H1 (cell line): ENCODE measurements at regions not wholly inside any gene's neighbourhood (a gene's known extent, or its start where the extent isn't known, plus 50 kb on each side); places are given as distances from the start of the nearest gene placed in this dataset.

ENCODE experiments used
- CTCF ChIA-PET: fragments of 300-600 bp; sonication (Branson Sonifier 250); formaldehyde crosslinking; loops from one replicate; lab custom pipeline; 2021; ENCODE audit not compliant: partially characterized antibody; lab: Charles Lee
- POLR2A ChIA-PET: fragments of 300-600 bp; sonication (Branson Sonifier 250); formaldehyde crosslinking; loops from one replicate; lab custom pipeline; 2021; ENCODE audit warnings: inconsistent platforms; ENCODE audit not compliant: partially characterized antibody; lab: Charles Lee
- DNase-seq, 2 experiments: peaks; one replicate each; pipeline versions ENCODE4 v3.0.0 to v3.0.0-alpha.2; 2010 to 2022; ENCODE audit warnings: low spot score in 2 of 2, low read depth in 1 of 2, mixed read lengths in 1 of 2
- FAIRE-seq: peaks from 2 replicates; lab custom pipeline; 2011; peaks lifted over from hg19 to GRCh38; lab: Jason Lieb, UNC
- H2AFZ ChIP-seq: 2 replicates; pipeline ENCODE4 v1.8.1; 2012; ENCODE audit warnings: low read length, inconsistent platforms
- H2AK5ac ChIP-seq: 2 replicates; pipeline ENCODE4 v1.6.1; 2013; ENCODE audit warnings: low read depth, low read length
- H2BK120ac ChIP-seq: replicated peaks from 2 replicates; pipeline ENCODE3; 2013; ENCODE audit warnings: low read depth, low read length, inconsistent platforms
- H2BK12ac ChIP-seq: 2 replicates; pipeline ENCODE4 v1.6.1; 2013; ENCODE audit warnings: low read depth, low read length
- H2BK15ac ChIP-seq: 2 replicates; pipeline ENCODE4 v1.6.1; 2013; ENCODE audit warnings: low read length
- H2BK20ac ChIP-seq: 2 replicates; pipeline ENCODE4 v1.6.1; 2013; ENCODE audit warnings: low read length
- H2BK5ac ChIP-seq: 2 replicates; pipeline ENCODE4 v1.6.1; 2013; ENCODE audit warnings: low read depth, low read length
- H3K14ac ChIP-seq: 2 replicates; pipeline ENCODE4 v1.6.1; 2013; ENCODE audit warnings: inconsistent platforms; ENCODE audit not compliant: insufficient read length
- H3K18ac ChIP-seq: 2 replicates; pipeline ENCODE4 v1.6.1; 2013; ENCODE audit warnings: low read length; ENCODE audit errors: extremely low read depth
- H3K23ac ChIP-seq: 2 replicates; pipeline ENCODE4 v1.6.1; 2013; ENCODE audit warnings: inconsistent platforms; ENCODE audit not compliant: insufficient read length
- H3K23me2 ChIP-seq: 2 replicates; pipeline ENCODE4 v1.6.1; 2013; ENCODE audit warnings: low read depth, low read length
- H3K27ac ChIP-seq: 2 replicates; pipeline ENCODE4 v1.6.1; 2011; ENCODE audit warnings: low read depth, low read length, inconsistent platforms
- H3K27me3 ChIP-seq, 4 experiments: replicated peaks in 1 of 4; 1 replicate in 1 of 4; 2 replicates in 3 of 4; pipeline versions ENCODE4 v1.6.1 to v1.8.1; 2011 to 2013; ENCODE audit warnings: low read length in 3 of 4, mild to moderate bottlenecking in 3 of 4, inconsistent platforms in 2 of 4, mixed read lengths in 2 of 4, moderate library complexity in 1 of 4; ENCODE audit not compliant: control insufficient read depth in 3 of 4, insufficient read depth in 3 of 4; ENCODE audit errors: extremely low read depth in 1 of 4
- H3K36me3 ChIP-seq, 4 experiments: 2 replicates each; pipeline versions ENCODE4 v1.6.1 to v1.8.1; 2011 to 2013; ENCODE audit warnings: mild to moderate bottlenecking in 4 of 4, low read length in 3 of 4, moderate library complexity in 2 of 4, control low read depth in 1 of 4, inconsistent platforms in 1 of 4; ENCODE audit not compliant: insufficient read depth in 4 of 4, control insufficient read depth in 2 of 4
- H3K4ac ChIP-seq: replicated peaks from 2 replicates; pipeline ENCODE3; 2013; ENCODE audit warnings: low read length, low read depth, mixed read lengths, inconsistent platforms; ENCODE audit not compliant: insufficient read length
- H3K4me1 ChIP-seq, 4 experiments: replicated peaks in 1 of 4; 1 replicate in 1 of 4; 2 replicates in 3 of 4; pipeline versions ENCODE4 v1.6.1 to v1.8.1; 2011 to 2013; ENCODE audit warnings: low read length in 3 of 4, inconsistent platforms in 2 of 4, mixed read lengths in 1 of 4; ENCODE audit not compliant: insufficient read depth in 4 of 4, control insufficient read depth in 3 of 4
- H3K4me2 ChIP-seq, 2 experiments: 2 replicates each; pipeline versions ENCODE4 v1.6.1 to v1.8.1; 2011 to 2013; ENCODE audit warnings: low read depth in 2 of 2, low read length in 2 of 2, control low read depth in 1 of 2, inconsistent platforms in 1 of 2, mild to moderate bottlenecking in 1 of 2; ENCODE audit not compliant: insufficient read depth in 1 of 2
- H3K4me3 ChIP-seq, 4 experiments: fragments of 200-600, 300-600 bp in 1 of 4; sonication (generic), shearing (Covaris generic), sonication (Bioruptor Twin) in 1 of 4; 2 replicates each; pipeline versions ENCODE4 v1.5.1 to v1.8.1; 2011 to 2016; ENCODE audit warnings: low read length in 4 of 4, low read depth in 3 of 4, control low read depth in 2 of 4, inconsistent platforms in 2 of 4, mild to moderate bottlenecking in 2 of 4, mixed read lengths in 1 of 4, moderate library complexity in 1 of 4; ENCODE audit not compliant: insufficient read depth in 2 of 4; ENCODE audit errors: extremely low read depth in 1 of 4
- H3K56ac ChIP-seq: replicated peaks from 2 replicates; pipeline ENCODE3; 2013; ENCODE audit warnings: low read depth, mild to moderate bottlenecking, mixed read lengths, low read length, inconsistent platforms; ENCODE audit not compliant: insufficient read length
- H3K79me1 ChIP-seq: 2 replicates; pipeline ENCODE4 v1.6.1; 2013; ENCODE audit warnings: low read depth, low read length, control low read depth
- H3K79me2 ChIP-seq, 2 experiments: 2 replicates each; pipeline versions ENCODE4 v1.6.1 to v1.8.1; 2012 to 2013; ENCODE audit warnings: low read length in 2 of 2, mild to moderate bottlenecking in 2 of 2, inconsistent platforms in 1 of 2; ENCODE audit not compliant: insufficient read depth in 2 of 2, control insufficient read depth in 1 of 2
- H3K9ac ChIP-seq, 4 experiments: replicated peaks in 1 of 4; 1 replicate in 1 of 4; 2 replicates in 3 of 4; pipeline versions ENCODE4 v1.6.1 to v1.8.1; 2011 to 2013; ENCODE audit warnings: low read depth in 3 of 4, low read length in 3 of 4, control low read depth in 2 of 4, mild to moderate bottlenecking in 2 of 4, moderate library complexity in 2 of 4, inconsistent platforms in 1 of 4; ENCODE audit errors: extremely low read depth in 1 of 4
- H3K9me3 ChIP-seq, 2 experiments: 2 replicates each; pipeline versions ENCODE4 v1.6.1 to v1.8.1; 2012 to 2013; ENCODE audit warnings: mild to moderate bottlenecking in 2 of 2, moderate library complexity in 2 of 2, control low read depth in 1 of 2, inconsistent platforms in 1 of 2, low read depth in 1 of 2, low read length in 1 of 2, mixed read lengths in 1 of 2; ENCODE audit not compliant: insufficient read depth in 2 of 2
- H4K20me1 ChIP-seq, 2 experiments: replicated peaks in 1 of 2; 2 replicates each; pipeline versions ENCODE3 to v1.8.1; 2011 to 2013; ENCODE audit warnings: inconsistent platforms in 2 of 2, low read length in 2 of 2, mild to moderate bottlenecking in 1 of 2; ENCODE audit not compliant: insufficient read depth in 2 of 2, control insufficient read depth in 1 of 2
- H4K5ac ChIP-seq: 2 replicates; pipeline ENCODE4 v1.6.1; 2013; ENCODE audit warnings: low read length, low read depth, mixed read lengths, inconsistent platforms; ENCODE audit not compliant: insufficient read length
- H4K8ac ChIP-seq: 2 replicates; pipeline ENCODE4 v1.8.0; 2013; ENCODE audit warnings: mild to moderate bottlenecking, moderate library complexity, low read length, inconsistent platforms; ENCODE audit not compliant: insufficient read depth; ENCODE audit errors: extremely low read depth
- H4K91ac ChIP-seq: replicated peaks from 2 replicates; pipeline ENCODE3; 2013; ENCODE audit warnings: low read length, mixed read lengths, inconsistent platforms; ENCODE audit not compliant: insufficient read length
- CHD2 ChIP-seq: IDR thresholded peaks from 2 replicates; pipeline ENCODE4 v1.6.1; 2012; ENCODE audit warnings: low read length, improper control_type of control experiment
- CTBP2 ChIP-seq: IDR thresholded peaks from 2 replicates; pipeline ENCODE4 v1.7.0; 2011; ENCODE audit warnings: borderline replicate concordance, mild to moderate bottlenecking, moderate library complexity, mixed read lengths, low read length; ENCODE audit not compliant: insufficient read depth, insufficient read length
- EZH2 ChIP-seq: fragments of 200-600 bp; sonication (generic); IDR thresholded peaks from 2 replicates; pipeline ENCODE4 v1.7.1; 2012; ENCODE audit warnings: low read depth, mild to moderate bottlenecking, moderate library complexity, low read length, inconsistent platforms; ENCODE audit not compliant: severe bottlenecking
- HDAC2 ChIP-seq, 2 experiments: fragments of 300-600 bp in 1 of 2; sonication (generic) in 1 of 2; IDR thresholded peaks; 2 replicates each; pipeline ENCODE4 v1.6.1; 2011 to 2012; ENCODE audit warnings: low read depth in 2 of 2, low read length in 2 of 2, mild to moderate bottlenecking in 2 of 2, moderate library complexity in 2 of 2, borderline replicate concordance in 1 of 2, inconsistent platforms in 1 of 2
- KDM4A ChIP-seq: IDR thresholded peaks from one replicate; pipeline ENCODE4 v1.7.1; 2012; ENCODE audit warnings: low read depth, mild to moderate bottlenecking, moderate library complexity, low read length, inconsistent platforms; ENCODE audit not compliant: severe bottlenecking
- NANOG ChIP-seq: IDR thresholded peaks from 2 replicates; pipeline ENCODE4 v1.6.1; 2011; ENCODE audit warnings: low read length, low read depth, mild to moderate bottlenecking, inconsistent platforms; ENCODE audit not compliant: insufficient read depth, poor library complexity, severe bottlenecking
- POLR2A ChIP-seq, 2 experiments: IDR thresholded peaks; 1 replicate in 1 of 2; 2 replicates in 1 of 2; pipeline ENCODE4 v1.6.1; 2011; ENCODE audit warnings: low read depth in 2 of 2, low read length in 2 of 2, mild to moderate bottlenecking in 2 of 2; ENCODE audit errors: control extremely low read depth in 1 of 2
- RFX5 ChIP-seq: IDR thresholded peaks from 2 replicates; pipeline ENCODE4 v1.6.1; 2011; ENCODE audit warnings: low read depth, low read length, improper control_type of control experiment, borderline replicate concordance
- RXRA ChIP-seq: IDR thresholded peaks from 2 replicates; pipeline ENCODE4 v1.6.1; 2011; ENCODE audit warnings: low read depth, mild to moderate bottlenecking, low read length, moderate library complexity; ENCODE audit not compliant: insufficient read depth
- SP1 ChIP-seq: IDR thresholded peaks from 2 replicates; pipeline ENCODE4 v1.6.1; 2011; ENCODE audit warnings: low read depth, low read length
- TCF12 ChIP-seq: IDR thresholded peaks from 2 replicates; pipeline ENCODE4 v1.6.1; 2011; ENCODE audit warnings: low read depth, mild to moderate bottlenecking, low read length
- WGBS, 2 experiments: shearing (Covaris generic) in 1 of 2; methylation state at CpG; one replicate each; pipeline versions ENCODE4 v1.1.6 to v1.1.7; 2013 to 2015; ENCODE audit warnings: low lambda C conversion rate in 2 of 2, mixed read lengths in 2 of 2, inconsistent platforms in 1 of 2, low coverage in 1 of 2, missing lambda C conversion rate in 1 of 2; ENCODE audit not compliant: insufficient replicate concordance in 2 of 2, insufficient coverage in 1 of 2, insufficient read length in 1 of 2; ENCODE audit errors: extremely low coverage in 1 of 2, missing lambda C conversion rate in 1 of 2; 5-methylcytosine and 5-hydroxymethylcytosine counted together

- Histone ChIP-seq H3K4me2 (no peak overlapping the region), H3K4me3 (no peak overlapping the region), H2BK120ac (no peak overlapping the region), H2BK12ac (no peak overlapping the region), H3K9me3 (no peaks in the 10 kb centered on the region), H3K27ac (no peak overlapping the region), H2BK5ac (no peak overlapping the region), H3K56ac (no peak overlapping the region), H2BK15ac (no peak overlapping the region), H3K23me2 (no peaks in the 10 kb centered on the region), H3K79me2 (no peaks in the 10 kb centered on the region), H4K8ac (no peak overlapping the region), H3K79me1 (no peaks in the 10 kb centered on the region), H2AFZ (0 out of 2 replicates have a peak overlapping the region, but pooled peaks have one; percentile 67), H3K23ac (no peak overlapping the region), H3K4me1 (no peaks in the 10 kb centered on the region), H4K91ac (no peak overlapping the region), H2AK5ac (no peak overlapping the region), H2BK20ac (no peak overlapping the region), H3K14ac (no peak overlapping the region), H3K27me3 (no peaks in the 10 kb centered on the region), H3K4ac (no peak overlapping the region), H3K36me3 (no peaks in the 10 kb centered on the region), H3K9ac (no peak overlapping the region), H4K20me1 (no peaks in the 10 kb centered on the region), H4K5ac (no peak overlapping the region), H3K18ac (no peak overlapping the region)
- no peak for FAIRE-seq
- TF ChIP-seq HDAC2 (IDR thresholded peaks at IDR 0.05; ENCODE audit: borderline replicate concordance in 1 of 2, low read depth in 2 of 2, low read length in 2 of 2): no peak
- TF ChIP-seq SP1: no peak
- TF ChIP-seq KDM4A: no peak
- no peak for TF ChIP-seq TCF12
- no peak for TF ChIP-seq NANOG
- TF ChIP-seq POLR2A (IDR thresholded peaks at IDR 0.05; ENCODE audit: control extremely low read depth in 1 of 2, low read depth in 2 of 2, low read length in 2 of 2): no peak
- TF ChIP-seq RFX5: no peak
- no peak for TF ChIP-seq EZH2
- no peak for TF ChIP-seq CHD2
- TF ChIP-seq CTBP2: no peak
- no peak for TF ChIP-seq RXRA
- ChIA-PET POLR2A (no interaction called here), CTCF (interaction anchor here (1.2 kb wide), 2 partner anchors 10 to 22 kb away, joined by 3 read pairs; no protein-coding TSS in a partner anchor)
- 81% methylated on average over 2 of the region's 2 CpGs; no CpG with 5 or more reads in 1 of the 2 experiments for WGBS, 2 experiments
- no peak for DNase-seq
Measured at GRCh38 chr15:37771465-37771864, 163.0 kb upstream of the TMCO5A start.
